Tibial nerve (tissue), 4 donors: ENCODE measurements at regions not wholly inside any gene's neighbourhood (a gene's known extent, or its start where the extent isn't known, plus 50 kb on each side); places are given as distances from the start of the nearest gene placed in this dataset.

Source experiments
- CTCF ChIP-seq, 5 experiments: fragments of 200-600 bp in 3 of 5; fragments of 450-650 bp in 2 of 5; sonication (generic) in 3 of 5; IDR thresholded peaks; one replicate each; pipeline ENCODE4 v1.5.1; 2016 to 2019; ENCODE audit warnings: antibody characterized with exemption in 5 of 5, mild to moderate bottlenecking in 3 of 5, moderate library complexity in 2 of 5
- EP300 ChIP-seq, 2 donors: sonication (generic); formaldehyde crosslinking; IDR thresholded peaks; one replicate each; pipeline ENCODE4 v1.6.1; 2017; ENCODE audit warnings: antibody characterized with exemption in 2 of 2, mild to moderate bottlenecking in 1 of 2
- POLR2A ChIP-seq, 2 donors: fragments of 450-650 bp; IDR thresholded peaks; one replicate each; pipeline ENCODE4 v1.6.1; 2017; ENCODE audit warnings: antibody characterized with exemption in 2 of 2, mild to moderate bottlenecking in 2 of 2, moderate library complexity in 2 of 2

- TF ChIP-seq POLR2A (IDR thresholded peaks at IDR 0.05) = no peak
- TF ChIP-seq CTCF (IDR thresholded peaks at IDR 0.05) = no peak
- no peak for TF ChIP-seq EP300 (IDR thresholded peaks at IDR 0.05)
Measured at GRCh38 chr16:82499302-82499701, 127.5 kb upstream of the CDH13 start.
